ENCODE measurements at regions not wholly inside any gene's neighbourhood (a gene's known extent, or its start where the extent isn't known, plus 50 kb on each side); places are given as distances from the start of the nearest gene placed in this dataset.

- Histone ChIP-seq H3K9me3 (ENCODE audit: control insufficient read depth in 4 of 4, low read length in 3 of 4) (no peaks in the 10 kb centered on the region), H3K27me3 (ENCODE audit: control insufficient read depth in 4 of 4, insufficient read depth in 4 of 4, low read length in 3 of 4) (no peaks in the 10 kb centered on the region), H3K36me3 (ENCODE audit: control insufficient read depth in 4 of 4, insufficient read depth in 3 of 4, low read depth in 1 of 4, low read length in 3 of 4) (no peaks in the 10 kb centered on the region), H3K4me3 (ENCODE audit: low read depth in 1 of 3, low read length in 3 of 3) (no peak overlapping the region), H3K9ac (ENCODE audit: low read depth in 1 of 2, low read length in 2 of 2) (no peak overlapping the region), H3K27ac (ENCODE audit: low read depth in 1 of 2, low read length in 2 of 2) (no peak overlapping the region), H3K4me1 (ENCODE audit: control insufficient read depth in 4 of 4, insufficient read depth in 4 of 4, low read length in 3 of 4) (no peaks in the 10 kb centered on the region)
- TF ChIP-seq FOXA1 (IDR thresholded peaks at IDR 0.05) (no peak), EGR1 (IDR thresholded peaks at IDR 0.05; ENCODE audit: low read depth in 2 of 2) (no peak), FOXA2 (IDR thresholded peaks at IDR 0.05) (no peak), RAD21 (IDR thresholded peaks at IDR 0.05) (no peak), TAF1 (conservative IDR thresholded peaks at IDR 0.05) (no peak), NR2F2 (IDR thresholded peaks at IDR 0.05) (no peak), CTCF (IDR thresholded peaks at IDR 0.05; ENCODE audit: low read depth, low read length, missing input control) (no peak), HNF4G (IDR thresholded peaks at IDR 0.05) (no peak), MAX (IDR thresholded peaks at IDR 0.05) (no peak), SP1 (IDR thresholded peaks at IDR 0.05) (no peak), JUND (IDR thresholded peaks at IDR 0.05) (no peak), REST (IDR thresholded peaks at IDR 0.05) (no peak), ZBTB33 (IDR thresholded peaks at IDR 0.05) (no peak), HNF4A (conservative IDR thresholded peaks at IDR 0.05) (no peak), RXRA (IDR thresholded peaks at IDR 0.05) (no peak), YY1 (IDR thresholded peaks at IDR 0.05) (no peak), ATF3 (IDR thresholded peaks at IDR 0.05) (no peak), GABPA (IDR thresholded peaks at IDR 0.05 in 1 of 2, conservative IDR thresholded peaks at IDR 0.05 in 1 of 2) (no peak)
- WGBS, result 65% methylated on average over 1 of the region's 1 CpG
- DNase-seq (ENCODE audit: low spot score), result no peak
Measured at GRCh38 chrX:4994855-4995254, 1233.8 kb downstream of the NLGN4X start.

All from liver (tissue), 8 donors.